ENCODE measurements at regions not wholly inside any gene's neighbourhood (a gene's known extent, or its start where the extent isn't known, plus 50 kb on each side); places are given as distances from the start of the nearest gene placed in this dataset.

GRCh38 chr4:187017147-187017546 is 293.5 kb upstream of the FAT1 start:
- TF ChIP-seq TAF1 (IDR thresholded peaks at IDR 0.05; ENCODE audit: low read depth) (no peak), REST (IDR thresholded peaks at IDR 0.05; ENCODE audit: low read depth) (no peak), EP300 (IDR thresholded peaks at IDR 0.05; ENCODE audit: borderline replicate concordance) (no peak), USF1 (IDR thresholded peaks at IDR 0.05) (no peak), RAD21 (IDR thresholded peaks at IDR 0.05; ENCODE audit: low read depth) (no peak), CEBPB (IDR thresholded peaks at IDR 0.05) (no peak), MAX (IDR thresholded peaks at IDR 0.05) (no peak), TEAD4 (IDR thresholded peaks at IDR 0.05) (no peak), YY1 (IDR thresholded peaks at IDR 0.05; ENCODE audit: low read depth) (no peak), EGR1 (IDR thresholded peaks at IDR 0.05) (no peak), NFIC (IDR thresholded peaks at IDR 0.05) (no peak)

- no peak for TF ChIP-seq FOXM1 (IDR thresholded peaks at IDR 0.05; ENCODE audit: borderline replicate concordance, low read depth)
- no peak for TF ChIP-seq YY1 (IDR thresholded peaks at IDR 0.05; ENCODE audit: low read depth)
- no peak for TF ChIP-seq USF1 (IDR thresholded peaks at IDR 0.05)
- no peak for TF ChIP-seq REST (IDR thresholded peaks at IDR 0.05; ENCODE audit: low read depth)
- TF ChIP-seq CEBPB (IDR thresholded peaks at IDR 0.05) = no peak
- no peak for TF ChIP-seq RAD21 (IDR thresholded peaks at IDR 0.05; ENCODE audit: low read depth)
- no peak for TF ChIP-seq TAF1 (IDR thresholded peaks at IDR 0.05; ENCODE audit: low read depth)
- TF ChIP-seq EGR1 (IDR thresholded peaks at IDR 0.05) = no peak
- no peak for TF ChIP-seq CREB1 (IDR thresholded peaks at IDR 0.05; ENCODE audit: low read depth)
- no peak for TF ChIP-seq MAX (IDR thresholded peaks at IDR 0.05)
- no peak for TF ChIP-seq TCF12 (IDR thresholded peaks at IDR 0.05; ENCODE audit: low read depth)
Measured at GRCh38 chr4:187019896-187020295, 296.2 kb upstream of the FAT1 start.

GRCh38 chr4:187020676-187021075 is 297.0 kb upstream of the FAT1 start:
- no peak for TF ChIP-seq REST (IDR thresholded peaks at IDR 0.05; ENCODE audit: low read depth)
- no peak for TF ChIP-seq TAF1 (IDR thresholded peaks at IDR 0.05; ENCODE audit: low read depth)
- TF ChIP-seq EP300 (IDR thresholded peaks at IDR 0.05; ENCODE audit: borderline replicate concordance) = no peak
- no peak for TF ChIP-seq USF1 (IDR thresholded peaks at IDR 0.05)
- no peak for TF ChIP-seq CREB1 (IDR thresholded peaks at IDR 0.05; ENCODE audit: low read depth)
- TF ChIP-seq TEAD4 (IDR thresholded peaks at IDR 0.05) = no peak
- no peak for TF ChIP-seq ZBTB7A (IDR thresholded peaks at IDR 0.05; ENCODE audit: low read depth)
- no peak for TF ChIP-seq TCF12 (IDR thresholded peaks at IDR 0.05; ENCODE audit: low read depth)
- no peak for TF ChIP-seq YY1 (IDR thresholded peaks at IDR 0.05; ENCODE audit: low read depth)
- no peak for TF ChIP-seq NFIC (IDR thresholded peaks at IDR 0.05)
- TF ChIP-seq RAD21 (IDR thresholded peaks at IDR 0.05; ENCODE audit: low read depth) = no peak

GRCh38 chr4:187021436-187022205 is 298.0 kb upstream of the FAT1 start:
- TF ChIP-seq REST (IDR thresholded peaks at IDR 0.05; ENCODE audit: low read depth) = no peak
- no peak for TF ChIP-seq TAF1 (IDR thresholded peaks at IDR 0.05; ENCODE audit: low read depth)
- no peak for TF ChIP-seq TCF12 (IDR thresholded peaks at IDR 0.05; ENCODE audit: low read depth)
- TF ChIP-seq CEBPB (IDR thresholded peaks at IDR 0.05) = no peak
- no peak for TF ChIP-seq USF1 (IDR thresholded peaks at IDR 0.05)
- no peak for TF ChIP-seq TEAD4 (IDR thresholded peaks at IDR 0.05)
- no peak for TF ChIP-seq MAX (IDR thresholded peaks at IDR 0.05)

Measured in Ishikawa (cell line).